ENCODE measurements at regions not wholly inside any gene's neighbourhood (a gene's known extent, or its start where the extent isn't known, plus 50 kb on each side); places are given as distances from the start of the nearest gene placed in this dataset.

- ATAC-seq (ENCODE audit: insufficient read depth, low FRiP score) (no peak), DNase-seq (peak; percentile 28 to 50 (median 44))
- WGBS, 2 donors, result 40 to 50% methylated on average over 4 of the region's 4 CpGs
Measured at GRCh38 chr7:41524876-41525275, 178.0 kb downstream of the INHBA start.

GRCh38 chr7:41520445-41520844 is 182.4 kb downstream of the INHBA start:
- no peak overlapping the region for H3K27ac ChIP-seq (ENCODE audit: low read depth in 1 of 2, low read length in 1 of 2)
- DNase-seq, result no peak
- H3K9ac ChIP-seq (ENCODE audit: insufficient read depth in 1 of 2, low read length in 2 of 2), result no peak overlapping the region
- TF ChIP-seq CTCF (IDR thresholded peaks at IDR 0.05; ENCODE audit: control extremely low read depth, extremely low read depth), result no peak
- no peaks in the 10 kb centered on the region for H3K4me1 ChIP-seq (ENCODE audit: control insufficient read depth in 5 of 5, insufficient read depth in 5 of 5, low read length in 5 of 5)
- no peaks in the 10 kb centered on the region for H3K27me3 ChIP-seq (ENCODE audit: control insufficient read depth in 3 of 3, insufficient read depth in 3 of 3, low read length in 2 of 3)
- no peak for ATAC-seq (ENCODE audit: insufficient read depth, low FRiP score)
- no peak overlapping the region for H3K4me3 ChIP-seq
- peaks cover 0 to 6% (median 3%) of the 10 kb centered on the region in 4 donors for H3K9me3 ChIP-seq (ENCODE audit: control insufficient read depth in 4 of 4, insufficient read depth in 3 of 4, low read length in 3 of 4)
- H3K36me3 ChIP-seq (ENCODE audit: control insufficient read depth in 4 of 4, insufficient read depth in 4 of 4, low read length in 4 of 4), result no peaks in the 10 kb centered on the region
- WGBS, 2 donors, result 90 to 97% methylated on average over 7 of the region's 7 CpGs

More at GRCh38 chr7:41524876-41525275, 178.0 kb downstream of the INHBA start:
- no peak overlapping the region for H3K27ac ChIP-seq (ENCODE audit: low read depth in 1 of 2, low read length in 1 of 2)
- no peak overlapping the region for H3K9ac ChIP-seq (ENCODE audit: insufficient read depth in 1 of 2, low read length in 2 of 2)
- no peaks in the 10 kb centered on the region for H3K36me3 ChIP-seq (ENCODE audit: control insufficient read depth in 4 of 4, insufficient read depth in 4 of 4, low read length in 4 of 4)
- H3K9me3 ChIP-seq (ENCODE audit: control insufficient read depth in 4 of 4, insufficient read depth in 3 of 4, low read length in 3 of 4), result peaks cover 0 to 4% (median 2%) of the 10 kb centered on the region in 4 donors
- no peaks in the 10 kb centered on the region for H3K4me1 ChIP-seq (ENCODE audit: control insufficient read depth in 5 of 5, insufficient read depth in 5 of 5, low read length in 5 of 5)
- no peak for TF ChIP-seq CTCF (IDR thresholded peaks at IDR 0.05; ENCODE audit: control extremely low read depth, extremely low read depth)
- no peaks in the 10 kb centered on the region for H3K27me3 ChIP-seq (ENCODE audit: control insufficient read depth in 3 of 3, insufficient read depth in 3 of 3, low read length in 2 of 3)
- no peak overlapping the region for H3K4me3 ChIP-seq

GRCh38 chr7:41517771-41518170 is 185.1 kb downstream of the INHBA start:
- H3K9me3 ChIP-seq (ENCODE audit: control insufficient read depth in 4 of 4, insufficient read depth in 3 of 4, low read length in 3 of 4), result peaks cover 0 to 4% (median under 1%) of the 10 kb centered on the region in 4 donors
- no peak overlapping the region for H3K9ac ChIP-seq (ENCODE audit: insufficient read depth in 1 of 2, low read length in 2 of 2)
- DNase-seq, result no peak
- WGBS, 2 donors, result 87 to 92% methylated on average over 2 of the region's 2 CpGs
- no peak overlapping the region for H3K27ac ChIP-seq (ENCODE audit: low read depth in 1 of 2, low read length in 1 of 2)
- no peak for TF ChIP-seq CTCF (IDR thresholded peaks at IDR 0.05; ENCODE audit: control extremely low read depth, extremely low read depth)
- ATAC-seq (ENCODE audit: insufficient read depth, low FRiP score), result no peak
- H3K4me3 ChIP-seq, result no peak overlapping the region
- H3K36me3 ChIP-seq (ENCODE audit: control insufficient read depth in 4 of 4, insufficient read depth in 4 of 4, low read length in 4 of 4), result no peaks in the 10 kb centered on the region
- H3K4me1 ChIP-seq (ENCODE audit: control insufficient read depth in 5 of 5, insufficient read depth in 5 of 5, low read length in 5 of 5), result no peaks in the 10 kb centered on the region
- H3K27me3 ChIP-seq (ENCODE audit: control insufficient read depth in 3 of 3, insufficient read depth in 3 of 3, low read length in 2 of 3), result no peaks in the 10 kb centered on the region

GRCh38 chr7:41508755-41509154 is 194.1 kb downstream of the INHBA start:
- Histone ChIP-seq H3K9ac (ENCODE audit: insufficient read depth in 1 of 2, low read length in 2 of 2) (no peak overlapping the region), H3K36me3 (ENCODE audit: control insufficient read depth in 4 of 4, insufficient read depth in 4 of 4, low read length in 4 of 4) (no peaks in the 10 kb centered on the region), H3K4me1 (ENCODE audit: control insufficient read depth in 5 of 5, insufficient read depth in 5 of 5, low read length in 5 of 5) (no peaks in the 10 kb centered on the region), H3K27ac (ENCODE audit: low read depth in 1 of 2, low read length in 1 of 2) (no peak overlapping the region), H3K4me3 (no peak overlapping the region), H3K9me3 (ENCODE audit: control insufficient read depth in 4 of 4, insufficient read depth in 3 of 4, low read length in 3 of 4) (peaks cover 0 to 3% (median 0%) of the 10 kb centered on the region in 4 donors), H3K27me3 (ENCODE audit: control insufficient read depth in 3 of 3, insufficient read depth in 3 of 3, low read length in 2 of 3) (peaks cover 0 to 11% (median 0%) of the 10 kb centered on the region in 3 donors)
- no peak for TF ChIP-seq CTCF (IDR thresholded peaks at IDR 0.05; ENCODE audit: control extremely low read depth, extremely low read depth)
- 49 to 56% methylated on average over 4 of the region's 4 CpGs for WGBS, 2 donors
- ATAC-seq (ENCODE audit: insufficient read depth, low FRiP score) (no peak), DNase-seq (peak in 1 of 3 donors; percentile 25)
